ENCODE measurements at regions not wholly inside any gene's neighbourhood (a gene's known extent, or its start where the extent isn't known, plus 50 kb on each side); places are given as distances from the start of the nearest gene placed in this dataset.

GRCh38 chrX:139015627-139016026 lies 304.1 kb upstream of the FGF13 start:
- TF ChIP-seq TARDBP (IDR thresholded peaks at IDR 0.05): no peak
- no peak for TF ChIP-seq ELF4 (IDR thresholded peaks at IDR 0.05)
- no peak for TF ChIP-seq FOXK2 (IDR thresholded peaks at IDR 0.05)
- no peak for TF ChIP-seq SP1 (IDR thresholded peaks at IDR 0.05)
- no peak for TF ChIP-seq BHLHE40 (IDR thresholded peaks at IDR 0.05; ENCODE audit: borderline replicate concordance)
- TF ChIP-seq HDGF (IDR thresholded peaks at IDR 0.05; ENCODE audit: borderline replicate concordance): no peak
